Stimulated activated CD8-positive, alpha-beta memory T cell treated with anti-CD3 and anti-CD28 coated beads, Interleukin-12 subunit alpha, Interleukin-12 subunit beta, amount 100 ng/mL, for 4 hours (primary cell): ENCODE measurements at regions not wholly inside any gene's neighbourhood (a gene's known extent, or its start where the extent isn't known, plus 50 kb on each side); places are given as distances from the start of the nearest gene placed in this dataset.
"Not testable (repeated sequence)": the region's sequence is repeated elsewhere in the genome, so short reads cannot be mapped to it uniquely, and the experiment has no call there.

ENCODE experiments used
- DNase-seq: peaks from one replicate; pipeline ENCODE4 v3.0.0-alpha.2; 2020; ENCODE audit warnings: low read depth

GRCh38 chr5:123940416-123940815 lies 428.4 kb downstream of the CSNK1G3 start:
- no peak for DNase-seq

GRCh38 chr5:123937230-123937629 lies 425.3 kb downstream of the CSNK1G3 start:
- DNase-seq = no peak

GRCh38 chr5:123936548-123936947 lies 424.6 kb downstream of the CSNK1G3 start:
- DNase-seq = no peak

- DNase-seq = not testable (repeated sequence)
Observed at GRCh38 chr5:123933812-123934211, 421.8 kb downstream of the CSNK1G3 start.

GRCh38 chr5:123929055-123929474 lies 417.1 kb downstream of the CSNK1G3 start:
- DNase-seq = no peak

GRCh38 chr5:123928401-123928800 lies 416.4 kb downstream of the CSNK1G3 start:
- DNase-seq = no peak

- no peak for DNase-seq
Observed at GRCh38 chr5:123921193-123921592, 409.2 kb downstream of the CSNK1G3 start.

- DNase-seq = no peak
Observed at GRCh38 chr5:123916345-123917121, 404.6 kb downstream of the CSNK1G3 start.

- DNase-seq = no peak
Observed at GRCh38 chr5:123914333-123914732, 402.4 kb downstream of the CSNK1G3 start.

GRCh38 chr5:123907349-123907748 lies 395.4 kb downstream of the CSNK1G3 start:
- no peak for DNase-seq

- no peak for DNase-seq
Observed at GRCh38 chr5:123906698-123907295, 394.8 kb downstream of the CSNK1G3 start.

- no peak for DNase-seq
Observed at GRCh38 chr5:123885081-123885480, 373.1 kb downstream of the CSNK1G3 start.

GRCh38 chr5:123882965-123883345 lies 371.0 kb downstream of the CSNK1G3 start:
- DNase-seq = no peak

GRCh38 chr5:123882319-123882964 lies 370.5 kb downstream of the CSNK1G3 start:
- no peak for DNase-seq

- no peak for DNase-seq
Observed at GRCh38 chr5:123881759-123882244, 369.8 kb downstream of the CSNK1G3 start.

- no peak for DNase-seq
Observed at GRCh38 chr5:123880875-123881274, 368.9 kb downstream of the CSNK1G3 start.

- DNase-seq = no peak
Observed at GRCh38 chr5:123879071-123879470, 367.1 kb downstream of the CSNK1G3 start.

GRCh38 chr5:123876276-123876790 lies 364.4 kb downstream of the CSNK1G3 start:
- no peak for DNase-seq

GRCh38 chr5:123875561-123876275 lies 363.7 kb downstream of the CSNK1G3 start:
- no peak for DNase-seq

- DNase-seq = no peak
Observed at GRCh38 chr5:123874600-123875201, 362.7 kb downstream of the CSNK1G3 start.

GRCh38 chr5:123873846-123874245 lies 361.9 kb downstream of the CSNK1G3 start:
- no peak for DNase-seq

- DNase-seq = no peak
Observed at GRCh38 chr5:123871373-123871772, 359.4 kb downstream of the CSNK1G3 start.
